VCaP (cell line): ENCODE measurements at regions not wholly inside any gene's neighbourhood (a gene's known extent, or its start where the extent isn't known, plus 50 kb on each side); places are given as distances from the start of the nearest gene placed in this dataset.

Source experiments
- H3K27ac ChIP-seq: fragments of 450-650 bp; 2 replicates; pipeline ENCODE4 v1.5.1; 2017
- TF ChIP-seq, protein P1 (sequence below): fragments of 450-650 bp; conservative IDR thresholded peaks from 2 replicates; pipeline ENCODE4 v1.5.1; 2017; ENCODE audit warnings: mild to moderate bottlenecking, moderate library complexity

DNA sequence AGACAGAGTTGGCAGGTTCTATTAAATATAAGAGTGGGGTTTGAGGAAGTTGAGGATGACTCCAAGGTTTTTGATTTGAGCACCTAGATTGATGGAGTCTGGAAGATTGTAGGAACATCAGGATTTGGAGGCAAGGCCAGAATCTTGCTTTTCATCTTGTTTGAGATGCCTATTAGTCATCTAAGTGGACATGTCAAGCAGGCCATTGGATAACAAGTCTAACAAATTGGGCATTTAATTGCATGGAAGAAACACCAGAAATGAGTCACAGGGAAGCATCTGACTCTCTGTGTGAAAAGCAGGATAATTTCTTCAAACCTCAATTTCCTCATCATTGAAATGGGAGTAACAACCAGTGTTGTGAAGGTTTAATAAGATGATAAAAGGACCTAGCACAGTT, 53.3 kb upstream of the ARL15 start:
- TF ChIP-seq, protein P1, sequence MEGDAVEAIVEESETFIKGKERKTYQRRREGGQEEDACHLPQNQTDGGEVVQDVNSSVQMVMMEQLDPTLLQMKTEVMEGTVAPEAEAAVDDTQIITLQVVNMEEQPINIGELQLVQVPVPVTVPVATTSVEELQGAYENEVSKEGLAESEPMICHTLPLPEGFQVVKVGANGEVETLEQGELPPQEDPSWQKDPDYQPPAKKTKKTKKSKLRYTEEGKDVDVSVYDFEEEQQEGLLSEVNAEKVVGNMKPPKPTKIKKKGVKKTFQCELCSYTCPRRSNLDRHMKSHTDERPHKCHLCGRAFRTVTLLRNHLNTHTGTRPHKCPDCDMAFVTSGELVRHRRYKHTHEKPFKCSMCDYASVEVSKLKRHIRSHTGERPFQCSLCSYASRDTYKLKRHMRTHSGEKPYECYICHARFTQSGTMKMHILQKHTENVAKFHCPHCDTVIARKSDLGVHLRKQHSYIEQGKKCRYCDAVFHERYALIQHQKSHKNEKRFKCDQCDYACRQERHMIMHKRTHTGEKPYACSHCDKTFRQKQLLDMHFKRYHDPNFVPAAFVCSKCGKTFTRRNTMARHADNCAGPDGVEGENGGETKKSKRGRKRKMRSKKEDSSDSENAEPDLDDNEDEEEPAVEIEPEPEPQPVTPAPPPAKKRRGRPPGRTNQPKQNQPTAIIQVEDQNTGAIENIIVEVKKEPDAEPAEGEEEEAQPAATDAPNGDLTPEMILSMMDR: no peak
- H3K27ac ChIP-seq: no peak overlapping the region

DNA sequence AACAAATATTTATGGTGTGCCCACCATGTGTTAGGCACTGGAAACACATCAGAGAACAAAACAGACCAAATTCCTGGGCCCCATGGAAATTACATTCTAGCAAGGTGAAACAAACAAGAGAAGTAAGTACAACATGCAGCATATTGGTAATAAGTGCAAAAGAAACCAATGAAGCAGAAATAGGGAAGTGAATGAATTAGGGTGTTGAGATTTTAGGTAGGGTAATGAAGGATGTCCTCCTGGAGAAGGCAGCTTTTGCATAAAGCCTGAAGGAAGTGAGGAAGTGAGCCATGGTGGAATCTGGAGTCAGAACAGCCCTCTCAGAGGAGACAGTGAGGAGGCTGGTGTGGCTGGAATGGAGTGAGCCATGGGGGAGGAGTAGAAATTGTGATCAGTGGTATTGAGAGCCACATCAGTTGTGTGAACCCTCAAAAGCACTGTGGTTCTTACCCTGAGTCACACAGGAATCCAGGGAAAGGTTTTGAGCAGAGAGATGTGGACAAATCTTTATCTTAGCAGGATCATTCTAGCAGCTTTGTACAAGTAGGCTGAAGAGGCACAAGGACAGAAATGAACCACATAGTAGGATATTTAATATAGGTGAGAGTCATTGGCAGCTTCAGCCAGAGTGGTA, 52.7 kb upstream of the ARL15 start:
- TF ChIP-seq, protein P1: no peak
- H3K27ac ChIP-seq: no peak overlapping the region

DNA sequence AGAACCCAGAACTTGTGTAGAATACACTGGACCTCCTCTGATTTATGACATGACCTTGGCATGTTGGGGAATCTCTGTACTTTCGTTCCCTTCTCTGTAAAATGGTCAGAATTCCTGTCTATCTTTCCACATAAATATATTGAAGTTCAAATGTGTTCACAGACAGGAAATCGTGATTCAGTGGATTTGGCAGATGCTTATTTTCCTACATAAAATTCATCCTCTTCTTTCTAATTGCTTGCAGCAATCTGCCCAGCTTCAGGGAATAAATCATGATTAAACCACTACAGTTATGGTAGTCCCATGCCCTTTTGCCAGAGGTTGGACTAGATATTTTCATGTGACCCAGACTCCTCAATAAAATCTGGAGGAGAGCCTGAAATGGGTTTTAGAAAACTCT, 52.1 kb upstream of the ARL15 start:
- no peak overlapping the region for H3K27ac ChIP-seq
- TF ChIP-seq, protein P1: no peak

DNA sequence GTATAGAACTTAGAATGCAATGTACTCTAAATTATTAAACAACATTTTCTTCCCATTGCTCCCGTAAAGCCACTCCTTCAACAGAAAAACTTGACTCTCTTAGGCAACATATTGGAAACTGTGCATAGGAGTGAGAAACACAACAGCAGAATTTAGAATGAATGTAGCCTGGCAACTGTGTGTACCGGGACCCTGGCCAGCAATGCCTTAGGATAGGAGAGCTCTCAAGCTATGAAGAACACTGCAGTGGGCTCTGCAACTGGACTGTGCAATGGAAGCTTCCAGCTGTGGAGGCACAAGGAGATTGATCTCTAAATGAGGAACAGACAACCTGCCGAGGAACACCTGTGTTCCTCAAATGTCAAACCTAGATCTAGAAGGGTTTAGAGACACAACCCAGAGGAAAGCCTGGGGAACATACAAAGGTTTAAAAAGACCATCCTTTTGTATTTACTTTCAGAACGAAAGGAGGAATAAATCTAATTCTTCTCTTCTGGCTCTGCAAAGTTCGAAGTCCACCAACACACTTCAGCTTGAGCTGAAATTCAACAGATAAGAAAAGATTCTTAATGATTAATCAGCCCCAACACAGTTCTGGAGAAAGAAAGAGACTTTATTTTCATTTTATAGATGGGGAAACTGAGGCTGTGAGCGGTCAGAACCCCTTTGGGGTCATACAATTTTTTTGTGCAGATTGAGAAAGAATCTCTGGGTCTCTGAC, 51.5 kb upstream of the ARL15 start:
- H3K27ac ChIP-seq: no peak overlapping the region
- TF ChIP-seq, protein P1: no peak

DNA sequence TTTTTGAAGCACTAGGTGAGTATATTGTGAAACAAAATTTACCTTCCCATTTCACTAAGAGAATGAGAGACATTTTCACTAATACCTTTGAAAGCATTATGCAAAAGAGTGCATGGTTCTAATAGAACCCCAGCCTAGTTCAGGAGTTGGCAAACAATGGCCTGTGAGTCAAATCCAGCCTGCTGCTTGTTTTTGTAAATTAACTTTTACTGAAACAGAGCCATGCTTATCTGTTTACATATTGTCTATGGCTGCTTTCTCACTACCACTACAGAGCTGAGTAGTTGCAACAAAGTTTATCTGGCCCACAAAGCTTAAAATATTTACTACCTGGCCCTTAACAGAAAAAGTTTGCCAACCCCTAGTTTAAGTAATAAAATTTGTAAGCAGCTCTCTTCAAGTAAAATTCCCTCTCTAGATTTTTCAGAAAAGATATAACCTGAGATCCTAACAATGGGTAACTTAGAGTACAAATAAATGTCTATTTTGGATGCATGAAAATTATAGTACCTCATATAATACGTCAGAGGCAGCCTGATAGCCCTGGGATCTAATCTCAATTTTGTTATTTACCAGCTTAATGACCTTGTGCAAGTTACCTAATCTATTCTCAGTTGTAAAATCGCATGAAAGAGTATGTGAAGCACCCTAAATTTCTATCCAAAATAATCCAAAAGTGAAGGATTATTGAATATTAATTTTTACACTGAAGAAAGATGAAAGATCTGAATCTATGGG, 50.7 kb upstream of the ARL15 start:
- TF ChIP-seq, protein P1: no peak

More for the DNA sequence above, 50.7 kb upstream of the ARL15 start:
- H3K27ac ChIP-seq: no peak overlapping the region
